IMR-90 (cell line): ENCODE measurements at regions not wholly inside any gene's neighbourhood (a gene's known extent, or its start where the extent isn't known, plus 50 kb on each side); places are given as distances from the start of the nearest gene placed in this dataset.

ENCODE experiments used
- CEBPB ChIP-seq: IDR thresholded peaks from 2 replicates; pipeline ENCODE4 v1.6.1; 2012; ENCODE audit warnings: low read depth, low read length, improper control_type of control experiment
- CTCF ChIP-seq: conservative IDR thresholded peaks from 2 replicates; pipeline ENCODE4 v1.5.1; 2012; ENCODE audit warnings: mild to moderate bottlenecking, low read depth, low read length, improper control_type of control experiment
- MAZ ChIP-seq: IDR thresholded peaks from 2 replicates; pipeline ENCODE4 v1.6.1; 2012; ENCODE audit warnings: low read depth, mild to moderate bottlenecking, low read length, improper control_type of control experiment, moderate library complexity, borderline replicate concordance
- POLR2A ChIP-seq: IDR thresholded peaks from 2 replicates; pipeline ENCODE4 v1.6.1; 2012; ENCODE audit warnings: mild to moderate bottlenecking, low read depth, low read length
- SMC3 ChIP-seq: fragments of 150-350 bp; IDR thresholded peaks from 2 replicates; pipeline ENCODE4 v1.6.1; 2016; ENCODE audit warnings: low read depth, mild to moderate bottlenecking, antibody characterized with exemption, low read length, moderate library complexity

- TF ChIP-seq CTCF (no peak), CEBPB (no peak), MAZ (no peak), POLR2A (no peak), SMC3 (no peak)
These were observed 2295.1 kb upstream of the WWC1 start for GRCh38 chr5:165996201-165996875.
